WTC11 (cell line): ENCODE measurements at regions not wholly inside any gene's neighbourhood (a gene's known extent, or its start where the extent isn't known, plus 50 kb on each side); places are given as distances from the start of the nearest gene placed in this dataset.

ENCODE experiments used
- CBFB ChIP-seq: sonication (generic); formaldehyde crosslinking; IDR thresholded peaks from 2 replicates; pipeline ENCODE4 v1.8.1; 2022; ENCODE audit warnings: mild to moderate bottlenecking, low read depth, missing genetic modification reagents
- FOXP1 ChIP-seq: sonication (generic); formaldehyde crosslinking; IDR thresholded peaks from 2 replicates; pipeline ENCODE4 v1.8.0; 2022; ENCODE audit warnings: missing genetic modification reagents, mild to moderate bottlenecking, moderate library complexity, borderline replicate concordance
- MAX ChIP-seq: sonication (generic); formaldehyde crosslinking; IDR thresholded peaks from 2 replicates; pipeline ENCODE4 v1.8.0; 2022; ENCODE audit warnings: mild to moderate bottlenecking, missing genetic modification reagents
- TF ChIP-seq, protein P1 (sequence below): sonication (generic); formaldehyde crosslinking; IDR thresholded peaks from 2 replicates; pipeline ENCODE4 v1.8.0; 2022; ENCODE audit warnings: mild to moderate bottlenecking, missing genetic modification reagents

- TF ChIP-seq FOXP1 (no peak), MAX (CRISPR knock-in tag) (no peak), CBFB (no peak)
- TF ChIP-seq, protein P1, sequence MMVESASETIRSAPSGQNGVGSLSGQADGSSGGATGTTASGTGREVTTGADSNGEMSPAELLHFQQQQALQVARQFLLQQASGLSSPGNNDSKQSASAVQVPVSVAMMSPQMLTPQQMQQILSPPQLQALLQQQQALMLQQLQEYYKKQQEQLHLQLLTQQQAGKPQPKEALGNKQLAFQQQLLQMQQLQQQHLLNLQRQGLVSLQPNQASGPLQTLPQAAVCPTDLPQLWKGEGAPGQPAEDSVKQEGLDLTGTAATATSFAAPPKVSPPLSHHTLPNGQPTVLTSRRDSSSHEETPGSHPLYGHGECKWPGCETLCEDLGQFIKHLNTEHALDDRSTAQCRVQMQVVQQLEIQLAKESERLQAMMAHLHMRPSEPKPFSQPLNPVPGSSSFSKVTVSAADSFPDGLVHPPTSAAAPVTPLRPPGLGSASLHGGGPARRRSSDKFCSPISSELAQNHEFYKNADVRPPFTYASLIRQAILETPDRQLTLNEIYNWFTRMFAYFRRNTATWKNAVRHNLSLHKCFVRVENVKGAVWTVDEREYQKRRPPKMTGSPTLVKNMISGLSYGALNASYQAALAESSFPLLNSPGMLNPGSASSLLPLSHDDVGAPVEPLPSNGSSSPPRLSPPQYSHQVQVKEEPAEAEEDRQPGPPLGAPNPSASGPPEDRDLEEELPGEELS (CRISPR knock-in tag), result no peak
These were observed 338.1 kb upstream of the ATP10B start for GRCh38 chr5:161190086-161190485.
